Endothelial cell of umbilical vein (primary cell): ENCODE measurements at regions not wholly inside any gene's neighbourhood (a gene's known extent, or its start where the extent isn't known, plus 50 kb on each side); places are given as distances from the start of the nearest gene placed in this dataset.

Experiments used
- BruUV-seq: library from RNA; stranded (reverse); fragments of 400-500 nt; replicated peaks from 2 replicates; lab custom pipeline; 2021; lab: Mats Ljungman, UMichigan
- CTCF ChIA-PET: fragments of 300-600, 350-600 bp; sonication (Branson Sonifier 250); formaldehyde crosslinking; loops from one replicate; lab custom pipeline; 2021; ENCODE audit warnings: antibody characterized with exemption, inconsistent platforms; lab: Charles Lee
- POLR2A ChIA-PET: fragments of 300-600, 350-600 bp; sonication (Branson Sonifier 250); formaldehyde crosslinking; loops from one replicate; lab custom pipeline; 2021; ENCODE audit warnings: antibody characterized with exemption, inconsistent platforms; lab: Charles Lee
- DNase-seq: peaks from one replicate; pipeline ENCODE4 v3.0.0-alpha.2; 2011; ENCODE audit warnings: low read depth, low spot score
- FAIRE-seq: peaks from 2 replicates; lab custom pipeline; 2011; peaks lifted over from hg19 to GRCh38; lab: Jason Lieb, UNC
- H2AFZ ChIP-seq: 2 replicates; pipeline ENCODE4 v1.6.0; 2012; ENCODE audit warnings: low read depth, low read length, control low read depth, inconsistent platforms
- H3K27ac ChIP-seq: 2 replicates; pipeline ENCODE4 v1.5.1; 2011; ENCODE audit warnings: low read depth, mild to moderate bottlenecking, control low read depth, low read length, moderate library complexity; ENCODE audit not compliant: insufficient read depth
- H3K27me3 ChIP-seq, 2 experiments: 2 replicates each; pipeline versions ENCODE4 v1.6.0 to v1.6.1; 2011; ENCODE audit warnings: low read length in 2 of 2, mixed read lengths in 1 of 2; ENCODE audit not compliant: control insufficient read depth in 2 of 2, insufficient read depth in 2 of 2
- H3K36me3 ChIP-seq, 2 experiments: 2 replicates in 1 of 2; 3 replicates in 1 of 2; pipeline ENCODE4 v1.5.1; 2011; ENCODE audit warnings: low read length in 2 of 2, mild to moderate bottlenecking in 1 of 2, moderate library complexity in 1 of 2; ENCODE audit not compliant: control insufficient read depth in 2 of 2, insufficient read depth in 2 of 2; ENCODE audit errors: extremely low read depth in 1 of 2
- H3K4me1 ChIP-seq: 3 replicates; pipeline ENCODE4 v1.5.1; 2011; ENCODE audit warnings: mild to moderate bottlenecking, low read length; ENCODE audit not compliant: control insufficient read depth, insufficient read depth; ENCODE audit errors: extremely low read depth
- H3K4me2 ChIP-seq: 2 replicates; pipeline ENCODE4 v1.6.1; 2011; ENCODE audit warnings: low read length, control low read depth, mixed read lengths; ENCODE audit not compliant: insufficient read depth
- H3K4me3 ChIP-seq, 3 experiments: fragments of 200-600 bp in 1 of 3; sonication (generic), shearing (Covaris generic) in 1 of 3; replicated peaks in 1 of 3; 2 replicates each; pipeline ENCODE4 v1.5.1; 2011 to 2016; ENCODE audit warnings: control low read depth in 3 of 3, low read length in 3 of 3, mild to moderate bottlenecking in 2 of 3, inconsistent platforms in 1 of 3, low read depth in 1 of 3, moderate library complexity in 1 of 3; ENCODE audit not compliant: insufficient read depth in 1 of 3
- H3K79me2 ChIP-seq: 2 replicates; pipeline ENCODE4 v1.6.0; 2012; ENCODE audit warnings: low read length, inconsistent platforms; ENCODE audit not compliant: control insufficient read depth, insufficient read depth
- H3K9ac ChIP-seq: replicated peaks from 2 replicates; pipeline ENCODE3; 2011; ENCODE audit warnings: low read length, control low read depth; ENCODE audit not compliant: insufficient read depth; ENCODE audit errors: extremely low read depth
- H3K9me1 ChIP-seq: replicated peaks from 3 replicates; pipeline ENCODE4 v1.6.0; 2011; ENCODE audit warnings: mild to moderate bottlenecking, low read length; ENCODE audit not compliant: control insufficient read depth, insufficient read depth; ENCODE audit errors: extremely low read depth
- H3K9me3 ChIP-seq: replicated peaks from 2 replicates; pipeline ENCODE4 v1.5.1; 2012; ENCODE audit warnings: low read length, inconsistent platforms; ENCODE audit not compliant: control insufficient read depth, insufficient read depth
- H4K20me1 ChIP-seq: replicated peaks from 2 replicates; pipeline ENCODE3; 2011; ENCODE audit warnings: mild to moderate bottlenecking, low read length; ENCODE audit not compliant: control insufficient read depth, insufficient read depth; ENCODE audit errors: extremely low read depth
- CTCF ChIP-seq, 2 donors: IDR thresholded peaks; 1 replicate in 1 of 2; 2 replicates in 1 of 2; pipeline ENCODE4 v1.5.1; 2011; ENCODE audit warnings: low read length in 2 of 2, mild to moderate bottlenecking in 2 of 2, moderate library complexity in 2 of 2, control low read depth in 1 of 2, inconsistent platforms in 1 of 2, low read depth in 1 of 2; ENCODE audit not compliant: insufficient read depth in 1 of 2; ENCODE audit errors: extremely low read depth in 1 of 2
- FOS ChIP-seq: IDR thresholded peaks from 2 replicates; pipeline ENCODE4 v1.6.1; 2011; ENCODE audit warnings: mild to moderate bottlenecking, low read length, moderate library complexity, borderline replicate concordance; ENCODE audit not compliant: insufficient read depth
- JUN ChIP-seq: IDR thresholded peaks from 2 replicates; pipeline ENCODE4 v1.6.1; 2011; ENCODE audit warnings: borderline replicate concordance, low read depth; ENCODE audit not compliant: insufficient read length, insufficient read depth
- MYC ChIP-seq: IDR thresholded peaks from one replicate; pipeline ENCODE4 v1.6.1; 2011; ENCODE audit warnings: mild to moderate bottlenecking, low read depth, low read length
- POLR2AphosphoS5 ChIP-seq: IDR thresholded peaks from 2 replicates; pipeline ENCODE4 v1.6.1; 2012; ENCODE audit warnings: low read depth, mild to moderate bottlenecking, control low read depth, low read length, moderate library complexity; ENCODE audit not compliant: insufficient read depth
- dilution Hi-C: fragments of 300-500 bp; cut with MboI; formaldehyde crosslinking; loops from one replicate; pipeline ENCODE4 v1.15.0; 2019; ENCODE audit warnings: low sequenced_read_pairs; ENCODE audit not compliant: extremely low pct_ligation_motif_present
- intact Hi-C: fragments of 100-400 bp; cut with micrococcal nuclease; formaldehyde crosslinking; loops from one replicate; pipeline ENCODE4 v1.10.0; 2022
- TF ChIP-seq, protein P1 (sequence below): IDR thresholded peaks from 2 replicates; pipeline ENCODE4 v1.6.1; 2011; ENCODE audit not compliant: insufficient read depth, insufficient read length

- H3K9me1 ChIP-seq: no peaks in the 10 kb centered on the region
- intact Hi-C loops: no loop called here
- H3K79me2 ChIP-seq: no peaks in the 10 kb centered on the region
- no peak for FAIRE-seq
- ChIA-PET CTCF (interaction anchor here (0.9 to 1.4 kb wide), 2 partner anchors 11 to 266 kb away, joined by 3 to 6 read pairs; no protein-coding TSS in a partner anchor), POLR2A (no interaction called here)
- DNase-seq: no peak
- no peaks in the 10 kb centered on the region for H4K20me1 ChIP-seq
- no peak overlapping the region for H3K9ac ChIP-seq
- H2AFZ ChIP-seq: no peak overlapping the region
- H3K4me2 ChIP-seq: no peak overlapping the region
- no TSS peak for BruUV-seq
- peaks cover 0 to 2% of the 10 kb centered on the region in 2 experiments for H3K27me3 ChIP-seq
- H3K4me3 ChIP-seq: no peak overlapping the region
- no peaks in the 10 kb centered on the region for H3K9me3 ChIP-seq
- no peaks in the 10 kb centered on the region for H3K36me3 ChIP-seq
- H3K27ac ChIP-seq: no peak overlapping the region
- TF ChIP-seq MYC: no peak
- no peak for TF ChIP-seq FOS
- no peak for TF ChIP-seq CTCF (IDR thresholded peaks at IDR 0.05; ENCODE audit: extremely low read depth in 1 of 2, insufficient read depth in 1 of 2, low read depth in 1 of 2, low read length in 2 of 2)
- TF ChIP-seq POLR2AphosphoS5: no peak
- no peaks in the 10 kb centered on the region for H3K4me1 ChIP-seq
- dilution Hi-C loops: no loop called here
Measured at GRCh38 chr11:60629399-60629798, 70.0 kb upstream of the MS4A8 start.

GRCh38 chr11:60631944-60632343 is 67.5 kb upstream of the MS4A8 start:
- Histone ChIP-seq H4K20me1 (no peaks in the 10 kb centered on the region), H3K9ac (no peak overlapping the region), H3K79me2 (no peaks in the 10 kb centered on the region), H3K36me3 (no peaks in the 10 kb centered on the region), H3K27me3 (peaks cover 0 to 2% of the 10 kb centered on the region in 2 experiments), H3K4me3 (no peak overlapping the region), H3K4me1 (no peaks in the 10 kb centered on the region), H3K27ac (no peak overlapping the region), H3K9me3 (no peaks in the 10 kb centered on the region), H3K9me1 (no peaks in the 10 kb centered on the region), H3K4me2 (no peak overlapping the region), H2AFZ (no peak overlapping the region)
- ChIA-PET POLR2A (no interaction called here), CTCF (interaction anchor here (2.5 to 5.8 kb wide), 2 partner anchors 269 to 367 kb away, joined by 19 to 32 read pairs; no protein-coding TSS in a partner anchor)
- no TSS peak for BruUV-seq
- intact Hi-C loops (no loop called here), dilution Hi-C loops (no loop called here)
- TF ChIP-seq JUN (no peak), FOS (no peak), CTCF (IDR thresholded peaks at IDR 0.05; ENCODE audit: extremely low read depth in 1 of 2, insufficient read depth in 1 of 2, low read depth in 1 of 2, low read length in 2 of 2) (no peak), MYC (no peak)
- TF ChIP-seq, protein P1, sequence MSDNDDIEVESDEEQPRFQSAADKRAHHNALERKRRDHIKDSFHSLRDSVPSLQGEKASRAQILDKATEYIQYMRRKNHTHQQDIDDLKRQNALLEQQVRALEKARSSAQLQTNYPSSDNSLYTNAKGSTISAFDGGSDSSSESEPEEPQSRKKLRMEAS: no peak
- no peak for DNase-seq
- no peak for FAIRE-seq
